CD14-positive monocyte (primary cell): ENCODE measurements at regions not wholly inside any gene's neighbourhood (a gene's known extent, or its start where the extent isn't known, plus 50 kb on each side); places are given as distances from the start of the nearest gene placed in this dataset.

Source experiments
- DNase-seq, 3 donors: peaks; one replicate each; pipeline ENCODE4 v3.0.0-alpha.2; 2011 to 2022
- H2AFZ ChIP-seq: 2 replicates; pipeline ENCODE4 v1.6.0; 2012; ENCODE audit warnings: mild to moderate bottlenecking, low read depth, low read length, inconsistent platforms; ENCODE audit not compliant: insufficient read depth, poor library complexity, severe bottlenecking
- H3K27ac ChIP-seq, 2 donors: 1 replicate in 1 of 2; 2 replicates in 1 of 2; pipeline ENCODE4 v1.5.1; 2012 to 2013; ENCODE audit warnings: low read length in 2 of 2, control low read depth in 1 of 2, inconsistent platforms in 1 of 2, low read depth in 1 of 2, mild to moderate bottlenecking in 1 of 2
- H3K27me3 ChIP-seq, 2 donors: one replicate each; pipeline versions ENCODE4 v1.6.0 to v1.6.1; 2011 to 2013; ENCODE audit warnings: low read length in 2 of 2; ENCODE audit not compliant: control insufficient read depth in 2 of 2, insufficient read depth in 2 of 2
- H3K36me3 ChIP-seq, 2 donors: replicated peaks in 1 of 2; 1 replicate in 1 of 2; 2 replicates in 1 of 2; pipeline versions ENCODE4 v1.5.1 to v1.6.1; 2012 to 2013; ENCODE audit warnings: low read length in 2 of 2, control low read depth in 1 of 2, inconsistent platforms in 1 of 2, mild to moderate bottlenecking in 1 of 2; ENCODE audit not compliant: insufficient read depth in 2 of 2, control insufficient read depth in 1 of 2
- H3K4me1 ChIP-seq, 2 donors: 1 replicate in 1 of 2; 2 replicates in 1 of 2; pipeline versions ENCODE4 v1.5.1 to v1.6.1; 2012 to 2013; ENCODE audit warnings: low read length in 2 of 2, control low read depth in 1 of 2, inconsistent platforms in 1 of 2, mild to moderate bottlenecking in 1 of 2, moderate library complexity in 1 of 2; ENCODE audit not compliant: insufficient read depth in 2 of 2, control insufficient read depth in 1 of 2
- H3K4me2 ChIP-seq: replicated peaks from 2 replicates; pipeline ENCODE3; 2012; ENCODE audit warnings: low read length, moderate library complexity, mild to moderate bottlenecking; ENCODE audit not compliant: poor library complexity, severe bottlenecking; ENCODE audit errors: extremely low read depth
- H3K4me3 ChIP-seq, 3 experiments: fragments of 200-600 bp in 1 of 3; sonication (generic) in 1 of 3; replicated peaks in 1 of 3; 1 replicate in 2 of 3; 2 replicates in 1 of 3; pipeline ENCODE4 v1.5.1; 2011 to 2013; ENCODE audit warnings: low read length in 3 of 3, mild to moderate bottlenecking in 3 of 3, control low read depth in 2 of 3, low read depth in 2 of 3, inconsistent platforms in 1 of 3, moderate library complexity in 1 of 3
- H3K79me2 ChIP-seq: 2 replicates; pipeline ENCODE4 v1.6.0; 2012; ENCODE audit warnings: mild to moderate bottlenecking, control low read depth, inconsistent platforms, low read length, moderate library complexity; ENCODE audit not compliant: insufficient read depth
- H3K9ac ChIP-seq: 2 replicates; pipeline ENCODE4 v1.6.0; 2017; ENCODE audit warnings: low read length, mild to moderate bottlenecking; ENCODE audit not compliant: insufficient read depth, poor library complexity, severe bottlenecking
- H3K9me3 ChIP-seq, 2 donors: replicated peaks in 1 of 2; 1 replicate in 1 of 2; 2 replicates in 1 of 2; pipeline versions ENCODE4 v1.5.1 to v1.6.1; 2012 to 2013; ENCODE audit warnings: low read length in 2 of 2, control low read depth in 1 of 2; ENCODE audit not compliant: control insufficient read depth in 1 of 2, insufficient read depth in 1 of 2
- H4K20me1 ChIP-seq: 2 replicates; pipeline ENCODE4 v1.6.0; 2012; ENCODE audit warnings: mild to moderate bottlenecking, low read length, control low read depth, moderate library complexity; ENCODE audit not compliant: insufficient read depth
- H3K27ac Mint-ChIP-seq, 7 donors: one replicate each; pipeline ENCODE4 v1.8.0; 2020; ENCODE audit warnings: mild to moderate bottlenecking in 7 of 7, mixed read lengths in 7 of 7, moderate library complexity in 6 of 7, inconsistent platforms in 2 of 7
- H3K27me3 Mint-ChIP-seq, 3 donors: one replicate each; pipeline ENCODE4 v1.8.0; 2021 to 2022; ENCODE audit warnings: low read depth in 3 of 3, mild to moderate bottlenecking in 3 of 3, mixed read lengths in 3 of 3, moderate library complexity in 3 of 3, inconsistent platforms in 1 of 3
- H3K36me3 Mint-ChIP-seq, 2 donors: one replicate each; pipeline ENCODE4 v1.8.0; 2020; ENCODE audit warnings: mixed read lengths in 2 of 2, inconsistent platforms in 1 of 2, mild to moderate bottlenecking in 1 of 2
- H3K4me1 Mint-ChIP-seq: one replicate; pipeline ENCODE4 v1.8.0; 2020; ENCODE audit warnings: mild to moderate bottlenecking, mixed read lengths
- H3K4me3 Mint-ChIP-seq, 2 donors: one replicate each; pipeline ENCODE4 v1.8.0; 2020; ENCODE audit warnings: mild to moderate bottlenecking in 2 of 2, mixed read lengths in 2 of 2, moderate library complexity in 1 of 2
- H3K9me3 Mint-ChIP-seq, 7 donors: one replicate each; pipeline ENCODE4 v1.8.0; 2020 to 2022; ENCODE audit warnings: mixed read lengths in 7 of 7, mild to moderate bottlenecking in 6 of 7, moderate library complexity in 6 of 7, inconsistent platforms in 2 of 7
- CTCF ChIP-seq: fragments of 200-600 bp; IDR thresholded peaks from one replicate; pipeline ENCODE4 v1.8.0; 2022; ENCODE audit warnings: antibody characterized with exemption, mild to moderate bottlenecking
- WGBS: methylation state at CpG from one replicate; pipeline ENCODE4 v1.1.5; 2013; ENCODE audit warnings: missing lambda C conversion rate; ENCODE audit not compliant: insufficient coverage; 5-methylcytosine and 5-hydroxymethylcytosine counted together
- intact Hi-C, 2 donors: fragments of 100-400 bp; cut with micrococcal nuclease; formaldehyde crosslinking; loops; one replicate each; pipeline versions ENCODE4 v1.15.0 to v1.15.1; 2023

- no peaks in the 10 kb centered on the region for H3K79me2 ChIP-seq
- no peak overlapping the region for H3K27ac ChIP-seq
- H3K9ac ChIP-seq = no peak overlapping the region
- no peaks in the 10 kb centered on the region for H3K9me3 ChIP-seq
- no peaks in the 10 kb centered on the region for H3K36me3 ChIP-seq
- no peak overlapping the region for H2AFZ ChIP-seq
- no peak for DNase-seq
- Mint-ChIP-seq H3K27ac (no peak overlapping the region), H3K4me1 (no peaks in the 10 kb centered on the region), H3K4me3 (no peak overlapping the region), H3K27me3 (peaks cover 0 to 2% (median 0%) of the 10 kb centered on the region in 3 donors), H3K9me3 (peaks cover 0 to 6% (median 0%) of the 10 kb centered on the region in 7 donors), H3K36me3 (no peaks in the 10 kb centered on the region)
- no peak overlapping the region for H3K4me2 ChIP-seq
- no peaks in the 10 kb centered on the region for H3K4me1 ChIP-seq
- no peak for TF ChIP-seq CTCF
- WGBS = 88% methylated on average over 4 of the region's 6 CpGs
- no peaks in the 10 kb centered on the region for H4K20me1 ChIP-seq
- H3K27me3 ChIP-seq = no peaks in the 10 kb centered on the region
- H3K4me3 ChIP-seq = no peak overlapping the region
- intact Hi-C loops = no loop called here
Observed at GRCh38 chr12:28946361-28946760, 202.7 kb upstream of the FAR2 start.

- Histone ChIP-seq H3K79me2 (no peaks in the 10 kb centered on the region), H3K4me2 (no peak overlapping the region), H3K9me3 (no peaks in the 10 kb centered on the region), H3K27ac (no peak overlapping the region), H3K4me3 (no peak overlapping the region), H2AFZ (no peak overlapping the region), H3K4me1 (no peaks in the 10 kb centered on the region), H3K27me3 (no peaks in the 10 kb centered on the region), H4K20me1 (no peaks in the 10 kb centered on the region), H3K36me3 (no peaks in the 10 kb centered on the region), H3K9ac (no peak overlapping the region)
- Mint-ChIP-seq H3K36me3 (no peaks in the 10 kb centered on the region), H3K27ac (no peak overlapping the region), H3K4me1 (no peaks in the 10 kb centered on the region), H3K27me3 (peaks cover 0 to 2% (median 0%) of the 10 kb centered on the region in 3 donors), H3K4me3 (no peak overlapping the region), H3K9me3 (peaks cover 0 to 6% (median 0%) of the 10 kb centered on the region in 7 donors)
- no CpG with 5 or more reads among the region's 1 CpG for WGBS
- no peak for TF ChIP-seq CTCF
- DNase-seq = no peak
- intact Hi-C loops = no loop called here
Observed at GRCh38 chr12:28948685-28949084, 200.4 kb upstream of the FAR2 start.
